Left ventricle myocardium inferior (tissue), 1 donor: ENCODE measurements at regions not wholly inside any gene's neighbourhood (a gene's known extent, or its start where the extent isn't known, plus 50 kb on each side); places are given as distances from the start of the nearest gene placed in this dataset.

Source experiments
- DNase-seq: peaks from one replicate; pipeline ENCODE4 v3.0.0-alpha.2; 2020
- H3K27ac ChIP-seq: fragments of 200-600 bp; replicated peaks from 2 replicates; pipeline ENCODE4 v1.8.0; 2021
- H3K27me3 ChIP-seq: fragments of 200-600 bp; 2 replicates; pipeline ENCODE4 v1.8.0; 2021; ENCODE audit warnings: low read depth
- H3K36me3 ChIP-seq: fragments of 200-600 bp; 2 replicates; pipeline ENCODE4 v1.8.0; 2021
- H3K4me1 ChIP-seq: fragments of 200-600 bp; 2 replicates; pipeline ENCODE4 v1.8.0; 2021
- H3K4me3 ChIP-seq: fragments of 200-600 bp; 2 replicates; pipeline ENCODE4 v1.8.0; 2021; ENCODE audit warnings: mild to moderate bottlenecking, moderate library complexity
- H3K9me3 ChIP-seq: fragments of 200-600 bp; replicated peaks from 2 replicates; pipeline ENCODE4 v1.8.0; 2021
- CTCF ChIP-seq: fragments of 200-600 bp; IDR thresholded peaks from 2 replicates; pipeline ENCODE4 v1.8.0; 2021; ENCODE audit warnings: antibody characterized with exemption, mild to moderate bottlenecking, borderline replicate concordance
- intact Hi-C: fragments of 100-400 bp; cut with micrococcal nuclease; formaldehyde crosslinking; loops from one replicate; pipeline ENCODE4 v1.11.0; 2022
- donor health status: DM: no; HTN: yes; CAD: no; lungs with severe emphysema.

GRCh38 chr13:50384724-50385123 lies 369.5 kb downstream of the KCNRG start:
- DNase-seq = no peak
- intact Hi-C loops = loop anchor here (10.0 kb wide), 1 partner anchor 130 kb away; no protein-coding TSS in a partner anchor
- H3K4me3 ChIP-seq = no peak overlapping the region
- no peak overlapping the region for H3K27ac ChIP-seq
- peaks cover 14% of the 10 kb centered on the region for H3K4me1 ChIP-seq
- no peak for TF ChIP-seq CTCF
- H3K9me3 ChIP-seq = peaks cover 18% of the 10 kb centered on the region
- H3K36me3 ChIP-seq = no peaks in the 10 kb centered on the region
- H3K27me3 ChIP-seq = no peaks in the 10 kb centered on the region

GRCh38 chr13:50386541-50387050 lies 371.4 kb downstream of the KCNRG start:
- TF ChIP-seq CTCF = no peak
- Histone ChIP-seq H3K4me1 (peaks cover 17% of the 10 kb centered on the region), H3K9me3 (peaks cover 3% of the 10 kb centered on the region), H3K36me3 (no peaks in the 10 kb centered on the region), H3K27me3 (no peaks in the 10 kb centered on the region), H3K4me3 (peak overlapping the region; percentile 53), H3K27ac (peak overlapping the region; percentile 83)
- intact Hi-C loops = loop anchor here (10.0 kb wide), 1 partner anchor 128 kb away; no protein-coding TSS in a partner anchor
- DNase-seq = peak; percentile 25

- Histone ChIP-seq H3K27ac (peak overlapping the region; percentile 83), H3K9me3 (no peaks in the 10 kb centered on the region), H3K4me1 (peaks cover 19% of the 10 kb centered on the region), H3K4me3 (peak overlapping the region; percentile 53), H3K36me3 (no peaks in the 10 kb centered on the region), H3K27me3 (no peaks in the 10 kb centered on the region)
- peak; percentile 64 for DNase-seq
- intact Hi-C loops = loop anchor here (10.0 kb wide), 1 partner anchor 128 kb away; no protein-coding TSS in a partner anchor
- peak; percentile 50 for TF ChIP-seq CTCF
Measured at GRCh38 chr13:50387051-50387581, 371.9 kb downstream of the KCNRG start.

GRCh38 chr13:50388481-50388880 lies 373.2 kb downstream of the KCNRG start:
- no peaks in the 10 kb centered on the region for H3K9me3 ChIP-seq
- no peaks in the 10 kb centered on the region for H3K27me3 ChIP-seq
- H3K27ac ChIP-seq = no peak overlapping the region
- DNase-seq = no peak
- H3K4me3 ChIP-seq = no peak overlapping the region
- H3K36me3 ChIP-seq = no peaks in the 10 kb centered on the region
- H3K4me1 ChIP-seq = peaks cover 32% of the 10 kb centered on the region
- no peak for TF ChIP-seq CTCF
- intact Hi-C loops = loop anchor here (10.0 kb wide), 1 partner anchor 126 kb away; no protein-coding TSS in a partner anchor

GRCh38 chr13:50389726-50390125 lies 374.5 kb downstream of the KCNRG start:
- H3K36me3 ChIP-seq = no peaks in the 10 kb centered on the region

More at GRCh38 chr13:50389726-50390125, 374.5 kb downstream of the KCNRG start:
- Histone ChIP-seq H3K27ac (peak overlapping the region; percentile 31), H3K4me3 (no peak overlapping the region), H3K27me3 (no peaks in the 10 kb centered on the region), H3K4me1 (peaks cover 33% of the 10 kb centered on the region), H3K9me3 (no peaks in the 10 kb centered on the region)
- intact Hi-C loops = loop anchor here (10.0 kb wide), 1 partner anchor 125 kb away; no protein-coding TSS in a partner anchor
- no peak for TF ChIP-seq CTCF
- DNase-seq = no peak
